HepG2 (cell line): ENCODE measurements at regions not wholly inside any gene's neighbourhood (a gene's known extent, or its start where the extent isn't known, plus 50 kb on each side); places are given as distances from the start of the nearest gene placed in this dataset.

Source experiments
- CBFB ChIP-seq: sonication (generic); formaldehyde crosslinking; IDR thresholded peaks from 2 replicates; pipeline ENCODE4 v1.4.0; 2020; ENCODE audit warnings: missing genetic modification reagents
- ELF1 ChIP-seq: sonication (generic); formaldehyde crosslinking; IDR thresholded peaks from 2 replicates; pipeline ENCODE4 v1.4.0; 2020; ENCODE audit warnings: missing genetic modification reagents
- FOXC1 ChIP-seq: sonication (generic); formaldehyde crosslinking; IDR thresholded peaks from 2 replicates; pipeline ENCODE4 v1.8.0; 2022; ENCODE audit warnings: mild to moderate bottlenecking, missing genetic modification reagents, borderline replicate concordance
- NFATC3 ChIP-seq: sonication (generic); formaldehyde crosslinking; IDR thresholded peaks from 2 replicates; pipeline ENCODE4 v1.5.1; 2020; ENCODE audit warnings: mild to moderate bottlenecking, missing genetic modification reagents
- PLRG1 ChIP-seq: fragments of 450-650 bp; conservative IDR thresholded peaks from 2 replicates; pipeline ENCODE4 v1.6.1; 2016
- RAD21 ChIP-seq: fragments of 450-650 bp; formaldehyde crosslinking; IDR thresholded peaks from 2 replicates; pipeline ENCODE4 v1.5.0; 2020; ENCODE audit warnings: mild to moderate bottlenecking
- RORA ChIP-seq: sonication (generic); formaldehyde crosslinking; IDR thresholded peaks from 2 replicates; pipeline ENCODE4 v1.5.0; 2020; ENCODE audit warnings: mild to moderate bottlenecking, missing genetic modification reagents, moderate library complexity
- STAG1 ChIP-seq: sonication (generic); formaldehyde crosslinking; IDR thresholded peaks from 2 replicates; pipeline ENCODE4 v1.4.0; 2020; ENCODE audit warnings: missing genetic modification reagents
- TP53 ChIP-seq: sonication (generic); formaldehyde crosslinking; conservative IDR thresholded peaks from 2 replicates; pipeline ENCODE4 v1.4.0; 2020; ENCODE audit warnings: missing genetic modification reagents
- ZNF235 ChIP-seq: sonication (generic); formaldehyde crosslinking; IDR thresholded peaks from 2 replicates; pipeline ENCODE4 v1.8.1; 2023; ENCODE audit warnings: mild to moderate bottlenecking, missing genetic modification reagents, borderline replicate concordance
- ZNF317 ChIP-seq: sonication (generic); formaldehyde crosslinking; IDR thresholded peaks from 2 replicates; pipeline ENCODE4 v1.5.0; 2020; ENCODE audit warnings: mild to moderate bottlenecking, missing genetic modification reagents
- ZNF329 ChIP-seq: sonication (generic); formaldehyde crosslinking; IDR thresholded peaks from 2 replicates; pipeline ENCODE4 v1.9.0; 2021; ENCODE audit warnings: low read depth, mild to moderate bottlenecking, missing genetic modification reagents
- ZSCAN20 ChIP-seq: sonication (generic); formaldehyde crosslinking; IDR thresholded peaks from 2 replicates; pipeline ENCODE4 v1.4.0; 2020; ENCODE audit warnings: missing genetic modification reagents, mild to moderate bottlenecking, borderline replicate concordance
- TF ChIP-seq, protein P1 (sequence below): sonication (generic); formaldehyde crosslinking; IDR thresholded peaks from 2 replicates; pipeline ENCODE4 v1.5.0; 2020; ENCODE audit warnings: mild to moderate bottlenecking, missing genetic modification reagents, borderline replicate concordance
- TF ChIP-seq, protein P2 (sequence below): sonication (generic); formaldehyde crosslinking; IDR thresholded peaks from 2 replicates; pipeline ENCODE4 v1.5.1; 2020; ENCODE audit warnings: mild to moderate bottlenecking, missing genetic modification reagents, moderate library complexity
- TF ChIP-seq, protein P3 (sequence below): sonication (generic); formaldehyde crosslinking; IDR thresholded peaks from 2 replicates; pipeline ENCODE4 v1.5.0; 2020; ENCODE audit warnings: missing genetic modification reagents, mild to moderate bottlenecking, borderline replicate concordance
- TF ChIP-seq, protein P4 (sequence below): sonication (generic); formaldehyde crosslinking; IDR thresholded peaks from 2 replicates; pipeline ENCODE4 v1.8.1; 2023; ENCODE audit warnings: mild to moderate bottlenecking, missing genetic modification reagents

DNA sequence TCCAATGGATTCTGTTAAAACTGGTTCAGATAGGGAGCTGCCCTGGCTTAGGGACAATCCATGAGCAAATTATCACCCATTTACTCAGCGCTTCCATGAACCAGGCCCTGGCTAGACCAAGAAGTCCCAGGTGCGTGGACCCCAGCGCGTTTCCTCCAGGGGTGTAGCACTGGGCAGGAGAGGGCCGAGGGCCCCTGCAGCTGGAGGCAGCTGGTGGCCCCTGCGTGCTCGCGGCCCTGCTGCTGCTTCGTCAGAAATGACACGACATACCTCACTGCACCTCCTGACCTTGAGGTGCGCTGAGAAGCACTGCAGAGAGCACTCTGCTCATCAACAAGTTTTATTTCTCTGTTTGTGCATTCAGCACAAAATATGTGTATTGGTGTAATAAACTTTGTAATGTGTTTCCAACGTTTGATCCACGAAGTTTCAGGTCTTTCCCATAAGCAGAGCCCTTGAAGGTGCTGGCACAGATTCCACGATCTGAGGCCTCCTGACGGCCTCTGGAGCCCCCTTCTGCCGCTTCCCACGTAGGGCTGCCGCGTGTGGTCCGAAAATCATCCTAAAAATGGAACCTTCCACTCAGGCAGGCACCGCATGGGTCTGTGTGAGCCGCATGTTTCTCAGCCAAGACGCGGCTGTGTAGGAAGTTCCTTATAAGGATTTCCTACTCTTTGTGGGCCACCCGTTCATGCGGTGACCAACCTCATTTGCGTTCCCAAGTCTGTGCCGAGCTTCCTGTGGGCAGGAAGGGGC lies 50.8 kb upstream of the ZCCHC14 start (continued):
- TF ChIP-seq, protein P1, sequence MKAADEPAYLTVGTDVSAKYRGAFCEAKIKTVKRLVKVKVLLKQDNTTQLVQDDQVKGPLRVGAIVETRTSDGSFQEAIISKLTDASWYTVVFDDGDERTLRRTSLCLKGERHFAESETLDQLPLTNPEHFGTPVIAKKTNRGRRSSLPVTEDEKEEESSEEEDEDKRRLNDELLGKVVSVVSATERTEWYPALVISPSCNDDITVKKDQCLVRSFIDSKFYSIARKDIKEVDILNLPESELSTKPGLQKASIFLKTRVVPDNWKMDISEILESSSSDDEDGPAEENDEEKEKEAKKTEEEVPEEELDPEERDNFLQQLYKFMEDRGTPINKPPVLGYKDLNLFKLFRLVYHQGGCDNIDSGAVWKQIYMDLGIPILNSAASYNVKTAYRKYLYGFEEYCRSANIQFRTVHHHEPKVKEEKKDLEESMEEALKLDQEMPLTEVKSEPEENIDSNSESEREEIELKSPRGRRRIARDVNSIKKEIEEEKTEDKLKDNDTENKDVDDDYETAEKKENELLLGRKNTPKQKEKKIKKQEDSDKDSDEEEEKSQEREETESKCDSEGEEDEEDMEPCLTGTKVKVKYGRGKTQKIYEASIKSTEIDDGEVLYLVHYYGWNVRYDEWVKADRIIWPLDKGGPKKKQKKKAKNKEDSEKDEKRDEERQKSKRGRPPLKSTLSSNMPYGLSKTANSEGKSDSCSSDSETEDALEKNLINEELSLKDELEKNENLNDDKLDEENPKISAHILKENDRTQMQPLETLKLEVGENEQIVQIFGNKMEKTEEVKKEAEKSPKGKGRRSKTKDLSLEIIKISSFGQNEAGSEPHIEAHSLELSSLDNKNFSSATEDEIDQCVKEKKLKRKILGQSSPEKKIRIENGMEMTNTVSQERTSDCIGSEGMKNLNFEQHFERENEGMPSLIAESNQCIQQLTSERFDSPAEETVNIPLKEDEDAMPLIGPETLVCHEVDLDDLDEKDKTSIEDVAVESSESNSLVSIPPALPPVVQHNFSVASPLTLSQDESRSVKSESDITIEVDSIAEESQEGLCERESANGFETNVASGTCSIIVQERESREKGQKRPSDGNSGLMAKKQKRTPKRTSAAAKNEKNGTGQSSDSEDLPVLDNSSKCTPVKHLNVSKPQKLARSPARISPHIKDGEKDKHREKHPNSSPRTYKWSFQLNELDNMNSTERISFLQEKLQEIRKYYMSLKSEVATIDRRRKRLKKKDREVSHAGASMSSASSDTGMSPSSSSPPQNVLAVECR, result 0 out of 2 replicates have a peak, but pooled peaks have one; percentile 32
- TF ChIP-seq PLRG1 (no peak), ZNF235 (CRISPR knock-in tag) (no peak; the same call in 1 of the 2 replicates), ELF1 (CRISPR knock-in tag) (peak; percentile 23; the same call in 1 of the 2 replicates), ZNF329 (CRISPR knock-in tag) (no peak), RORA (no peak), CBFB (CRISPR knock-in tag) (no peak), ZNF317 (CRISPR knock-in tag) (no peak), STAG1 (CRISPR knock-in tag) (peak; percentile 94), NFATC3 (no peak), ZSCAN20 (no peak), TP53 (no peak), RAD21 (CRISPR knock-in tag) (peak; percentile 82), FOXC1 (peak; percentile 77)
- TF ChIP-seq, protein P2, sequence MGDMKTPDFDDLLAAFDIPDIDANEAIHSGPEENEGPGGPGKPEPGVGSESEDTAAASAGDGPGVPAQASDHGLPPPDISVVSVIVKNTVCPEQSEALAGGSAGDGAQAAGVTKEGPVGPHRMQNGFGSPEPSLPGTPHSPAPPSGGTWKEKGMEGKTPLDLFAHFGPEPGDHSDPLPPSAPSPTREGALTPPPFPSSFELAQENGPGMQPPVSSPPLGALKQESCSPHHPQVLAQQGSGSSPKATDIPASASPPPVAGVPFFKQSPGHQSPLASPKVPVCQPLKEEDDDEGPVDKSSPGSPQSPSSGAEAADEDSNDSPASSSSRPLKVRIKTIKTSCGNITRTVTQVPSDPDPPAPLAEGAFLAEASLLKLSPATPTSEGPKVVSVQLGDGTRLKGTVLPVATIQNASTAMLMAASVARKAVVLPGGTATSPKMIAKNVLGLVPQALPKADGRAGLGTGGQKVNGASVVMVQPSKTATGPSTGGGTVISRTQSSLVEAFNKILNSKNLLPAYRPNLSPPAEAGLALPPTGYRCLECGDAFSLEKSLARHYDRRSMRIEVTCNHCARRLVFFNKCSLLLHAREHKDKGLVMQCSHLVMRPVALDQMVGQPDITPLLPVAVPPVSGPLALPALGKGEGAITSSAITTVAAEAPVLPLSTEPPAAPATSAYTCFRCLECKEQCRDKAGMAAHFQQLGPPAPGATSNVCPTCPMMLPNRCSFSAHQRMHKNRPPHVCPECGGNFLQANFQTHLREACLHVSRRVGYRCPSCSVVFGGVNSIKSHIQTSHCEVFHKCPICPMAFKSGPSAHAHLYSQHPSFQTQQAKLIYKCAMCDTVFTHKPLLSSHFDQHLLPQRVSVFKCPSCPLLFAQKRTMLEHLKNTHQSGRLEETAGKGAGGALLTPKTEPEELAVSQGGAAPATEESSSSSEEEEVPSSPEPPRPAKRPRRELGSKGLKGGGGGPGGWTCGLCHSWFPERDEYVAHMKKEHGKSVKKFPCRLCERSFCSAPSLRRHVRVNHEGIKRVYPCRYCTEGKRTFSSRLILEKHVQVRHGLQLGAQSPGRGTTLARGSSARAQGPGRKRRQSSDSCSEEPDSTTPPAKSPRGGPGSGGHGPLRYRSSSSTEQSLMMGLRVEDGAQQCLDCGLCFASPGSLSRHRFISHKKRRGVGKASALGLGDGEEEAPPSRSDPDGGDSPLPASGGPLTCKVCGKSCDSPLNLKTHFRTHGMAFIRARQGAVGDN (CRISPR knock-in tag), result peak; percentile 68
- TF ChIP-seq, protein P3, sequence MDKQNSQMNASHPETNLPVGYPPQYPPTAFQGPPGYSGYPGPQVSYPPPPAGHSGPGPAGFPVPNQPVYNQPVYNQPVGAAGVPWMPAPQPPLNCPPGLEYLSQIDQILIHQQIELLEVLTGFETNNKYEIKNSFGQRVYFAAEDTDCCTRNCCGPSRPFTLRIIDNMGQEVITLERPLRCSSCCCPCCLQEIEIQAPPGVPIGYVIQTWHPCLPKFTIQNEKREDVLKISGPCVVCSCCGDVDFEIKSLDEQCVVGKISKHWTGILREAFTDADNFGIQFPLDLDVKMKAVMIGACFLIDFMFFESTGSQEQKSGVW, result no peak
- TF ChIP-seq, protein P4, sequence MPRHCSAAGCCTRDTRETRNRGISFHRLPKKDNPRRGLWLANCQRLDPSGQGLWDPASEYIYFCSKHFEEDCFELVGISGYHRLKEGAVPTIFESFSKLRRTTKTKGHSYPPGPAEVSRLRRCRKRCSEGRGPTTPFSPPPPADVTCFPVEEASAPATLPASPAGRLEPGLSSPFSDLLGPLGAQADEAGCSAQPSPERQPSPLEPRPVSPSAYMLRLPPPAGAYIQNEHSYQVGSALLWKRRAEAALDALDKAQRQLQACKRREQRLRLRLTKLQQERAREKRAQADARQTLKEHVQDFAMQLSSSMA, result no peak
